WTC11 (cell line): ENCODE measurements at regions not wholly inside any gene's neighbourhood (a gene's known extent, or its start where the extent isn't known, plus 50 kb on each side); places are given as distances from the start of the nearest gene placed in this dataset.

Experiments
- ATAC-seq: fragments of 200-7000 bp; cut with Tn5 transposase; 2 replicates; pipeline ENCODE4 v1.10.0; 2021; ENCODE audit warnings: mild to moderate bottlenecking, moderate library complexity
- CTCF ChIA-PET: fragments of 300-600 bp; sonication (Branson Sonifier 250); formaldehyde crosslinking; loops from one replicate; lab custom pipeline; 2021; ENCODE audit warnings: antibody characterized with exemption; lab: Charles Lee
- POLR2A ChIA-PET: fragments of 350-600 bp; sonication (Branson Sonifier 250); formaldehyde crosslinking; loops from one replicate; lab custom pipeline; 2021; ENCODE audit warnings: antibody characterized with exemption; lab: Charles Lee
- DNase-seq: peaks from one replicate; pipeline ENCODE4 v3.0.0; 2021; ENCODE audit warnings: low spot score
- H3K27ac Mint-ChIP-seq: 2 replicates; pipeline ENCODE4 v1.8.0; 2021; ENCODE audit warnings: mixed read lengths
- H3K27me3 Mint-ChIP-seq: 2 replicates; pipeline ENCODE4 v1.8.0; 2021; ENCODE audit warnings: low read depth, mild to moderate bottlenecking, moderate library complexity, mixed read lengths
- H3K36me3 Mint-ChIP-seq: 2 replicates; pipeline ENCODE4 v1.8.0; 2021; ENCODE audit warnings: mixed read lengths
- H3K4me1 Mint-ChIP-seq: 2 replicates; pipeline ENCODE4 v1.8.0; 2022; ENCODE audit warnings: mixed read lengths
- H3K4me3 Mint-ChIP-seq: 2 replicates; pipeline ENCODE4 v1.8.0; 2021; ENCODE audit warnings: mild to moderate bottlenecking, moderate library complexity, mixed read lengths
- H3K9me3 Mint-ChIP-seq: 2 replicates; pipeline ENCODE4 v1.8.0; 2021; ENCODE audit warnings: mixed read lengths
- E2F1 ChIP-seq: sonication (generic); formaldehyde crosslinking; IDR thresholded peaks from 2 replicates; pipeline ENCODE4 v1.8.0; 2022; ENCODE audit warnings: mild to moderate bottlenecking, missing genetic modification reagents
- ETV6 ChIP-seq: sonication (generic); formaldehyde crosslinking; IDR thresholded peaks from 2 replicates; pipeline ENCODE4 v1.8.1; 2022; ENCODE audit warnings: mild to moderate bottlenecking, missing genetic modification reagents
- FOXP4 ChIP-seq: sonication (generic); formaldehyde crosslinking; IDR thresholded peaks from 2 replicates; pipeline ENCODE4 v1.8.0; 2022; ENCODE audit warnings: mild to moderate bottlenecking, missing genetic modification reagents
- MYBL2 ChIP-seq: sonication (generic); formaldehyde crosslinking; IDR thresholded peaks from 2 replicates; pipeline ENCODE4 v1.8.1; 2023; ENCODE audit warnings: mild to moderate bottlenecking, moderate library complexity, missing genetic modification reagents
- NR2C2 ChIP-seq: sonication (generic); formaldehyde crosslinking; IDR thresholded peaks from 2 replicates; pipeline ENCODE4 v1.8.0; 2022; ENCODE audit warnings: mild to moderate bottlenecking, missing genetic modification reagents
- PRRX2 ChIP-seq: fragments of 250-450 bp; sonication (Bioruptor Pico); IDR thresholded peaks from 2 replicates; pipeline ENCODE4 v1.8.0; 2021; ENCODE audit warnings: mild to moderate bottlenecking
- SMAD3 ChIP-seq: sonication (generic); formaldehyde crosslinking; IDR thresholded peaks from 2 replicates; pipeline ENCODE4 v1.8.0; 2022; ENCODE audit warnings: missing genetic modification reagents, mild to moderate bottlenecking, borderline replicate concordance
- TCF7 ChIP-seq: sonication (generic); formaldehyde crosslinking; IDR thresholded peaks from 2 replicates; pipeline ENCODE4 v1.8.0; 2022; ENCODE audit warnings: mild to moderate bottlenecking, low read depth, missing genetic modification reagents, moderate library complexity
- TEAD4 ChIP-seq: sonication (generic); formaldehyde crosslinking; IDR thresholded peaks from 2 replicates; pipeline ENCODE4 v1.8.0; 2022; ENCODE audit warnings: mild to moderate bottlenecking, missing genetic modification reagents
- ZMAT4 ChIP-seq: fragments of 250-450 bp; sonication (Bioruptor Pico); IDR thresholded peaks from 2 replicates; pipeline ENCODE4 v1.9.0; 2021; ENCODE audit warnings: mild to moderate bottlenecking
- ZNF121 ChIP-seq: sonication (generic); formaldehyde crosslinking; IDR thresholded peaks from 2 replicates; pipeline ENCODE4 v1.8.0; 2023; ENCODE audit warnings: missing genetic modification reagents
- ZNF263 ChIP-seq: sonication (generic); formaldehyde crosslinking; IDR thresholded peaks from 2 replicates; pipeline ENCODE4 v1.8.1; 2022; ENCODE audit warnings: low read depth, mild to moderate bottlenecking, moderate library complexity, missing genetic modification reagents
- ZNF512 ChIP-seq: sonication (generic); formaldehyde crosslinking; IDR thresholded peaks from 2 replicates; pipeline ENCODE4 v1.8.1; 2022; ENCODE audit warnings: missing genetic modification reagents, borderline replicate concordance
- TF ChIP-seq, protein P1 (sequence below): fragments of 200-600 bp; IDR thresholded peaks from 2 replicates; pipeline ENCODE4 v1.8.0; 2022; ENCODE audit warnings: antibody characterized with exemption
- TF ChIP-seq, protein P2 (sequence below): sonication (generic); formaldehyde crosslinking; IDR thresholded peaks from 2 replicates; pipeline ENCODE4 v1.8.1; 2023; ENCODE audit warnings: mild to moderate bottlenecking, missing genetic modification reagents
- TF ChIP-seq, protein P3 (sequence below): fragments of 250-450 bp; sonication (Bioruptor Pico); IDR thresholded peaks from 2 replicates; pipeline ENCODE4 v1.9.0; 2021; ENCODE audit warnings: mild to moderate bottlenecking
- TF ChIP-seq, protein P4 (sequence below): sonication (generic); formaldehyde crosslinking; IDR thresholded peaks from 2 replicates; pipeline ENCODE4 v1.8.1; 2022; ENCODE audit warnings: mild to moderate bottlenecking, missing genetic modification reagents, moderate library complexity, borderline replicate concordance

GRCh38 chr6:48826901-48827701 lies 636.0 kb downstream of the MMUT start (continued):
- no peak for TF ChIP-seq ETV6 (CRISPR knock-in tag)
- TF ChIP-seq, protein P1, sequence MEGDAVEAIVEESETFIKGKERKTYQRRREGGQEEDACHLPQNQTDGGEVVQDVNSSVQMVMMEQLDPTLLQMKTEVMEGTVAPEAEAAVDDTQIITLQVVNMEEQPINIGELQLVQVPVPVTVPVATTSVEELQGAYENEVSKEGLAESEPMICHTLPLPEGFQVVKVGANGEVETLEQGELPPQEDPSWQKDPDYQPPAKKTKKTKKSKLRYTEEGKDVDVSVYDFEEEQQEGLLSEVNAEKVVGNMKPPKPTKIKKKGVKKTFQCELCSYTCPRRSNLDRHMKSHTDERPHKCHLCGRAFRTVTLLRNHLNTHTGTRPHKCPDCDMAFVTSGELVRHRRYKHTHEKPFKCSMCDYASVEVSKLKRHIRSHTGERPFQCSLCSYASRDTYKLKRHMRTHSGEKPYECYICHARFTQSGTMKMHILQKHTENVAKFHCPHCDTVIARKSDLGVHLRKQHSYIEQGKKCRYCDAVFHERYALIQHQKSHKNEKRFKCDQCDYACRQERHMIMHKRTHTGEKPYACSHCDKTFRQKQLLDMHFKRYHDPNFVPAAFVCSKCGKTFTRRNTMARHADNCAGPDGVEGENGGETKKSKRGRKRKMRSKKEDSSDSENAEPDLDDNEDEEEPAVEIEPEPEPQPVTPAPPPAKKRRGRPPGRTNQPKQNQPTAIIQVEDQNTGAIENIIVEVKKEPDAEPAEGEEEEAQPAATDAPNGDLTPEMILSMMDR = no peak
- TF ChIP-seq, protein P2, sequence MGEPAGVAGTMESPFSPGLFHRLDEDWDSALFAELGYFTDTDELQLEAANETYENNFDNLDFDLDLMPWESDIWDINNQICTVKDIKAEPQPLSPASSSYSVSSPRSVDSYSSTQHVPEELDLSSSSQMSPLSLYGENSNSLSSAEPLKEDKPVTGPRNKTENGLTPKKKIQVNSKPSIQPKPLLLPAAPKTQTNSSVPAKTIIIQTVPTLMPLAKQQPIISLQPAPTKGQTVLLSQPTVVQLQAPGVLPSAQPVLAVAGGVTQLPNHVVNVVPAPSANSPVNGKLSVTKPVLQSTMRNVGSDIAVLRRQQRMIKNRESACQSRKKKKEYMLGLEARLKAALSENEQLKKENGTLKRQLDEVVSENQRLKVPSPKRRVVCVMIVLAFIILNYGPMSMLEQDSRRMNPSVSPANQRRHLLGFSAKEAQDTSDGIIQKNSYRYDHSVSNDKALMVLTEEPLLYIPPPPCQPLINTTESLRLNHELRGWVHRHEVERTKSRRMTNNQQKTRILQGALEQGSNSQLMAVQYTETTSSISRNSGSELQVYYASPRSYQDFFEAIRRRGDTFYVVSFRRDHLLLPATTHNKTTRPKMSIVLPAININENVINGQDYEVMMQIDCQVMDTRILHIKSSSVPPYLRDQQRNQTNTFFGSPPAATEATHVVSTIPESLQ (CRISPR knock-in tag) = no peak

DNA sequence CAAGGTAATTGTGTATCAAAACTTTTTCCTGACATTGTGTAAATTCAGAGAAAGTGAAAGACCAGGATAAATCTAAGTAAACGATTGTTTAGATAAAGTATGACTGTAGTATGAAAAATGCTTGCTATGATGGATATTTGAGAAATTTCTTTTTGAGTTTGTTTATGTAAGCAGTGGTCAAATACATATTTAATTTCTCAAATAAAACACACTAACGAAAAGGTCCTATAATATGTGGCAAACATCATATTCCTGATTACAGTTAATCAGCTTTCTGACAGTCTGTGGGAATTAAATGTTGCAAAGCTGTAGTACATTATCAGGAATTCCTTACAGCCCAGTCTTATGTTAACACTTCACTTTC lies 636.9 kb downstream of the MMUT start:
- peaks cover 3% of the 10 kb centered on the region; the same call in 1 of the 2 replicates for H3K27me3 Mint-ChIP-seq
- H3K9me3 Mint-ChIP-seq = peaks cover 15% of the 10 kb centered on the region
- CTCF ChIA-PET = interaction anchor here (1.2 kb wide), 1 partner anchor 584 kb away, joined by 3 read pairs; no protein-coding TSS in a partner anchor
- no peak for ATAC-seq
- TF ChIP-seq, protein P3, sequence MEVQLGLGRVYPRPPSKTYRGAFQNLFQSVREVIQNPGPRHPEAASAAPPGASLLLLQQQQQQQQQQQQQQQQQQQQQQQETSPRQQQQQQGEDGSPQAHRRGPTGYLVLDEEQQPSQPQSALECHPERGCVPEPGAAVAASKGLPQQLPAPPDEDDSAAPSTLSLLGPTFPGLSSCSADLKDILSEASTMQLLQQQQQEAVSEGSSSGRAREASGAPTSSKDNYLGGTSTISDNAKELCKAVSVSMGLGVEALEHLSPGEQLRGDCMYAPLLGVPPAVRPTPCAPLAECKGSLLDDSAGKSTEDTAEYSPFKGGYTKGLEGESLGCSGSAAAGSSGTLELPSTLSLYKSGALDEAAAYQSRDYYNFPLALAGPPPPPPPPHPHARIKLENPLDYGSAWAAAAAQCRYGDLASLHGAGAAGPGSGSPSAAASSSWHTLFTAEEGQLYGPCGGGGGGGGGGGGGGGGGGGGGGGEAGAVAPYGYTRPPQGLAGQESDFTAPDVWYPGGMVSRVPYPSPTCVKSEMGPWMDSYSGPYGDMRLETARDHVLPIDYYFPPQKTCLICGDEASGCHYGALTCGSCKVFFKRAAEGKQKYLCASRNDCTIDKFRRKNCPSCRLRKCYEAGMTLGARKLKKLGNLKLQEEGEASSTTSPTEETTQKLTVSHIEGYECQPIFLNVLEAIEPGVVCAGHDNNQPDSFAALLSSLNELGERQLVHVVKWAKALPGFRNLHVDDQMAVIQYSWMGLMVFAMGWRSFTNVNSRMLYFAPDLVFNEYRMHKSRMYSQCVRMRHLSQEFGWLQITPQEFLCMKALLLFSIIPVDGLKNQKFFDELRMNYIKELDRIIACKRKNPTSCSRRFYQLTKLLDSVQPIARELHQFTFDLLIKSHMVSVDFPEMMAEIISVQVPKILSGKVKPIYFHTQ (CRISPR knock-in tag) = no peak
- no peak for TF ChIP-seq ZMAT4 (CRISPR knock-in tag)
- TF ChIP-seq ZNF121 = no peak
- no peak for TF ChIP-seq ZNF263
- TF ChIP-seq NR2C2 (CRISPR knock-in tag) = no peak
- TF ChIP-seq MYBL2 (CRISPR knock-in tag) = no peak
- TF ChIP-seq SMAD3 (CRISPR knock-in tag) = no peak
- no peak for TF ChIP-seq TEAD4 (CRISPR knock-in tag)
- no peak for TF ChIP-seq FOXP4 (CRISPR knock-in tag)
- no peak for TF ChIP-seq TCF7 (CRISPR knock-in tag)
- TF ChIP-seq ZNF512 (CRISPR knock-in tag) = no peak
- TF ChIP-seq PRRX2 (CRISPR knock-in tag) = no peak
- TF ChIP-seq E2F1 = no peak
- TF ChIP-seq, protein P4, sequence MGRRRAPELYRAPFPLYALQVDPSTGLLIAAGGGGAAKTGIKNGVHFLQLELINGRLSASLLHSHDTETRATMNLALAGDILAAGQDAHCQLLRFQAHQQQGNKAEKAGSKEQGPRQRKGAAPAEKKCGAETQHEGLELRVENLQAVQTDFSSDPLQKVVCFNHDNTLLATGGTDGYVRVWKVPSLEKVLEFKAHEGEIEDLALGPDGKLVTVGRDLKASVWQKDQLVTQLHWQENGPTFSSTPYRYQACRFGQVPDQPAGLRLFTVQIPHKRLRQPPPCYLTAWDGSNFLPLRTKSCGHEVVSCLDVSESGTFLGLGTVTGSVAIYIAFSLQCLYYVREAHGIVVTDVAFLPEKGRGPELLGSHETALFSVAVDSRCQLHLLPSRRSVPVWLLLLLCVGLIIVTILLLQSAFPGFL (CRISPR knock-in tag) = no peak
- TF ChIP-seq, all 79 proteins: peak for 0
- POLR2A ChIA-PET = no interaction called here
- Mint-ChIP-seq H3K4me1 (peaks cover 15% of the 10 kb centered on the region), H3K27ac (no peak overlapping the region), H3K4me3 (no peak overlapping the region), H3K36me3 (peaks cover 2% of the 10 kb centered on the region; the same call in 1 of the 2 replicates)
- no peak for DNase-seq
